ENCODE measurements at regions not wholly inside any gene's neighbourhood (a gene's known extent, or its start where the extent isn't known, plus 50 kb on each side); places are given as distances from the start of the nearest gene placed in this dataset.
"Not testable (repeated sequence)": the region's sequence is repeated elsewhere in the genome, so short reads cannot be mapped to it uniquely, and the experiment has no call there.

DNA sequence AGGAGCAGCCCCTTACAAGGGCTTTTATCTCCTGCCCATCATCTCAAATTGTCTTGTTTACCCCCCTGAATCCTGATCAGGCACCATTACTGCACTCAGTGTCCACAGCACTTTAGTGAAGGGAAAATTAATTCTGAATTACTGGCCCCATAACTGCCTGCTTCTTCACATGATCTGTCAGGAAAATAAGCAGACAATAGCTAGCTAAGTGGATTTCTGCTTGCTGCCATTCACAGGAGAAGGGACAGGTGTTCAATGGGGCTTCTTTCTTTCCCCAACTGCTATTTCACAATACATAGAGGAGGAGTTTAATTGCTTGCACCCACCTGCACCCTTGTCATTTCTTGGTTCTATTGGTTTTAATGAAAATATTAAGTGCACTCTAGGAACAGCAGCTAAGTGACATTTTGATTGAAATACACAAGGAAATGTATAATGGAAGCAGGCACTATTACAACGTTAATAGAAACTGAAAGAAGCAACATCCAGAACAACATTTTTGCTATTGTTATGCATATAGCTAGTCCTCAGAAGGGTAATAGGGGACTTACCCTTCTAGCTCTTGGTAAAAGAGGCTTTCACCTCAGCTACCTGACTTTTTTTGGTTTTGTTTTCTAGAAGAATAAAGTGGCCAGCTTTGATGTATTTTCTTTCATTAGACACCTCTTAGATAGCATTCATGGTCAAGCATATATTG lies 599.3 kb upstream of the TLE4 start:
- Histone ChIP-seq H3K27me3 (ENCODE audit: control insufficient read depth, insufficient read depth, low read length, poor library complexity, severe bottlenecking) (no peaks in the 10 kb centered on the region), H3K4me1 (ENCODE audit: control insufficient read depth, insufficient read depth, low read length) (no peaks in the 10 kb centered on the region), H3K36me3 (ENCODE audit: control insufficient read depth, insufficient read depth, low read length) (no peaks in the 10 kb centered on the region), H3K9me3 (ENCODE audit: control insufficient read depth, low read length) (no peaks in the 10 kb centered on the region), H3K4me3 (ENCODE audit: insufficient read depth, low read depth, low read length) (no peak overlapping the region), H3K27ac (ENCODE audit: insufficient read depth, low read depth, low read length, poor library complexity, severe bottlenecking) (no peak overlapping the region)
- 17 to 22% methylated on average over 1 of the region's 1 CpG for WGBS, 2 experiments

DNA sequence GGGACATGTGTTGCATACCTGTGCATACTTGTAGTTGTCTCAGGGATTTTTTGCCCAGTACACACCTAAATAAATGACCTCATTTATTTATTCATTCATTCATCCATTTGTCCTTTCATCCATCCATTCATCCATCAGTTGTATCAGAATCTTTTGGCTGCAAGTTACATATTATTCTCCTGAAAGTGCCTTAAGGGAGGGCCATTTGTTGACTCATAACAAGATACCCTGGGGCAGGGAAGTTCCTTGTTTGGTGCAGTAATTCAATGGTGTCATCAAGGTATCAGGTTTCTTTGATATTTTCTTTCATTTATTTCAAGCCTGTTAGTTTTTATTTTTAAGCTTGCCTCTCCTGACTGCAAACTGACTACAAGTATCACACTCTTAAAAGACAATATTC lies 597.9 kb upstream of the TLE4 start:
- H3K4me1 ChIP-seq (ENCODE audit: control insufficient read depth, insufficient read depth, low read length): no peaks in the 10 kb centered on the region
- H3K27ac ChIP-seq (ENCODE audit: insufficient read depth, low read depth, low read length, poor library complexity, severe bottlenecking): no peak overlapping the region
- no peaks in the 10 kb centered on the region for H3K27me3 ChIP-seq (ENCODE audit: control insufficient read depth, insufficient read depth, low read length, poor library complexity, severe bottlenecking)
- no peaks in the 10 kb centered on the region for H3K9me3 ChIP-seq (ENCODE audit: control insufficient read depth, low read length)
- H3K36me3 ChIP-seq (ENCODE audit: control insufficient read depth, insufficient read depth, low read length): no peaks in the 10 kb centered on the region
- no peak overlapping the region for H3K4me3 ChIP-seq (ENCODE audit: insufficient read depth, low read depth, low read length)

DNA sequence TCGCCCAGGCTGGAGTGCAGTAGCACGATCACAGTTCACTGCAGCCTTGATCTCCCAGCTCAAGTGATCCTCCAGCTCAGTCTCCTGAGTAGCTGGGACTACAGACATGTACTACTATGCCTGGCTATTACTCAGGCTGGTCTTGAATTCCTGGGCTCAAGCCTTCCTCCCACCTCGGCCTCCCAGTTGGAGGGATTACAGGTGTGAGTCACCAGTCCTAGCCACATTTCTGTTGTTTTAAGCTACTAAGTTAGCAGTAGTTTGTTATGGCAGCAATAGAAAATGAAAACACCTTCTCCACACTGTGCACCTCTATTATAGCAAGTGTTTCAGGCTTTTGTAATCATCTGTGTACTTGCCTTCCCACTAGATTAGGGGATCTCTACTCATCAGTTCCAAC lies 588.9 kb upstream of the TLE4 start:
- no peaks in the 10 kb centered on the region for H3K27me3 ChIP-seq (ENCODE audit: control insufficient read depth, insufficient read depth, low read length, poor library complexity, severe bottlenecking)
- H3K9me3 ChIP-seq (ENCODE audit: control insufficient read depth, low read length): no peaks in the 10 kb centered on the region
- 94 to 96% methylated on average over 3 of the region's 3 CpGs for WGBS, 2 experiments
- H3K27ac ChIP-seq (ENCODE audit: insufficient read depth, low read depth, low read length, poor library complexity, severe bottlenecking): no peak overlapping the region
- H3K4me1 ChIP-seq (ENCODE audit: control insufficient read depth, insufficient read depth, low read length): no peaks in the 10 kb centered on the region
- H3K36me3 ChIP-seq (ENCODE audit: control insufficient read depth, insufficient read depth, low read length): no peaks in the 10 kb centered on the region
- no peak overlapping the region for H3K4me3 ChIP-seq (ENCODE audit: insufficient read depth, low read depth, low read length)

DNA sequence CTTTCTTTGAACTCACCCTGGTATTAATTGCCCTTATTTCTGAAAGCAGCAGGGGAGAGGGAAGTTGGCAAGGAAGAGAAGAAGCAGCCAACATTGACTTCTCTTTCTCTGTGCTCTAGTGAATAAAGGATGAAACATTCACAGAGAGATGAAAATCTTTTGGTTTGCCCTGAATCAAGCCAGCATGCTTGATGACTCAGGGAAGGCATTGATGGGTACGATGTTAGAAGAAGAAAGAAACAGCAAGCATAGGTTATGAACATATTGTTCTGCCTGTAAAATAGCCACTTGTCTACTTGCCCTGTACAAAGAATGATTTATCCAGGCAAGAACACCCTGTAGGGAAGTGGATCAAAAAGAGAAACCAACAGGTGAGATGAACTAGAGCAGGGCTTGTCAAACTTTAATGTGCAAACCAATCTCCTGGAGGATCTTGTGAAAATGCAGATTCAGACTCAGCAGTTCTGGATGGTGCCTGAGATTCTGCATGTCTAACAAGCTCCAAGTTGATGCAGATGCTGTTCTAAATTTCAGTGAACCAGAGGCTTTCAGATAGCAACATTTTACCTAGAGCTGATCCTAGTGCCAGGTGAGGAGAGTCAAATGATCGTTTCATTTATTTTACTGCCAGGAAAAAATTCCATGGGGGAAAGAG lies 586.6 kb upstream of the TLE4 start:
- Histone ChIP-seq H3K27me3 (ENCODE audit: control insufficient read depth, insufficient read depth, low read length, poor library complexity, severe bottlenecking) (no peaks in the 10 kb centered on the region), H3K36me3 (ENCODE audit: control insufficient read depth, insufficient read depth, low read length) (no peaks in the 10 kb centered on the region), H3K4me3 (ENCODE audit: insufficient read depth, low read depth, low read length) (no peak overlapping the region), H3K9me3 (ENCODE audit: control insufficient read depth, low read length) (no peaks in the 10 kb centered on the region), H3K4me1 (ENCODE audit: control insufficient read depth, insufficient read depth, low read length) (no peaks in the 10 kb centered on the region), H3K27ac (ENCODE audit: insufficient read depth, low read depth, low read length, poor library complexity, severe bottlenecking) (no peak overlapping the region)
- WGBS, 2 experiments: 74 to 81% methylated on average over 2 of the region's 2 CpGs

DNA sequence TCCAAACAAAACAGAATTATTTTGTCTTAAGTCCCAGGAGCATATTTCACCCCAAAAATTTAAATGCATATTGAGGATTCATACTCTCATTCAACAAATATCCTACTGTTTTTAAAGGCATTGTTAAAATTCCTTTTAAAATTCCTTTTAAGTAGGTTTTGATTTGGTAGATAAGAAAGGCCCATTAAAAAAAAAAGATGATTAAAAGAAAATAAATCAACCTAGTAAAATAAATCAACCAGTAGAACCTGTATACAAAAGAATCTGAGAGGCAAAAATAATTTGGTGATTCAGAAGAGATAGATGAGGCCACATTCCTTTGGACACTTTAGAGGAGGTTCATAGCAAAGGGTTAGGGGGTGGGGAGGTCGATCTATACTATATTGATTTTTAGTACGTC lies 585.3 kb upstream of the TLE4 start:
- Histone ChIP-seq H3K27ac (ENCODE audit: insufficient read depth, low read depth, low read length, poor library complexity, severe bottlenecking) (no peak overlapping the region), H3K9me3 (ENCODE audit: control insufficient read depth, low read length) (no peaks in the 10 kb centered on the region), H3K27me3 (ENCODE audit: control insufficient read depth, insufficient read depth, low read length, poor library complexity, severe bottlenecking) (no peaks in the 10 kb centered on the region), H3K36me3 (ENCODE audit: control insufficient read depth, insufficient read depth, low read length) (no peaks in the 10 kb centered on the region), H3K4me1 (ENCODE audit: control insufficient read depth, insufficient read depth, low read length) (no peaks in the 10 kb centered on the region), H3K4me3 (ENCODE audit: insufficient read depth, low read depth, low read length) (no peak overlapping the region)
- WGBS, 2 experiments: 94 to 100% methylated on average over 1 to 2 of the region's 2 CpGs

GRCh38 chr9:78989031-78989658 lies 582.6 kb upstream of the TLE4 start:
- WGBS, 2 experiments: 96 to 98% methylated on average over 2 of the region's 2 CpGs
- Histone ChIP-seq H3K4me3 (ENCODE audit: insufficient read depth, low read depth, low read length) (no peak overlapping the region), H3K4me1 (ENCODE audit: control insufficient read depth, insufficient read depth, low read length) (no peaks in the 10 kb centered on the region)

DNA sequence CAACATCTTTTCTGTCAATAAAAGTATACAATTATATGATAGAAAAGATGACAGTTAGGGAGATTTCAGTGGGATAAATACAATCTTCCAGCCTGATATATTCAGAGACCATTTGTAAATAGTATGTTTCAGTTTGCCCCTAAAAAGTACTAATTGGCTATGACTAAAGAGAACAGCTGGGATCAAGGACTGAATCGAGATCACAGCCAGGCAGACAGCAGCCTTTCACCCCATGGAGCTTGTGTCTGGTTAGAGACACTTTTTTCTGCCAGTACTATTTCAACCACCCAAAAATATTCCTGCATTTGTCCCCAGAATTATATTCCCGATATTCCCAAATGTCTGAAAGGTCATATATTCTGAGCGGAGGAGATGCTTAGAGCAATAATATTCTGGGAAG lies 577.3 kb upstream of the TLE4 start:
- Histone ChIP-seq H3K36me3 (ENCODE audit: control insufficient read depth, insufficient read depth, low read length) (no peaks in the 10 kb centered on the region), H3K9me3 (ENCODE audit: control insufficient read depth, low read length) (no peaks in the 10 kb centered on the region), H3K27me3 (ENCODE audit: control insufficient read depth, insufficient read depth, low read length, poor library complexity, severe bottlenecking) (no peaks in the 10 kb centered on the region), H3K4me1 (ENCODE audit: control insufficient read depth, insufficient read depth, low read length) (no peaks in the 10 kb centered on the region), H3K27ac (ENCODE audit: insufficient read depth, low read depth, low read length, poor library complexity, severe bottlenecking) (no peak overlapping the region), H3K4me3 (ENCODE audit: insufficient read depth, low read depth, low read length) (no peak overlapping the region)
- WGBS, 2 experiments: 81 to 94% methylated on average over 2 to 3 of the region's 3 CpGs

More at GRCh38 chr9:78989031-78989658, 582.6 kb upstream of the TLE4 start:
- no peaks in the 10 kb centered on the region for H3K27me3 ChIP-seq (ENCODE audit: control insufficient read depth, insufficient read depth, low read length, poor library complexity, severe bottlenecking)
- no peaks in the 10 kb centered on the region for H3K36me3 ChIP-seq (ENCODE audit: control insufficient read depth, insufficient read depth, low read length)
- H3K9me3 ChIP-seq (ENCODE audit: control insufficient read depth, low read length): no peaks in the 10 kb centered on the region
- no peak overlapping the region for H3K27ac ChIP-seq (ENCODE audit: insufficient read depth, low read depth, low read length, poor library complexity, severe bottlenecking)

DNA sequence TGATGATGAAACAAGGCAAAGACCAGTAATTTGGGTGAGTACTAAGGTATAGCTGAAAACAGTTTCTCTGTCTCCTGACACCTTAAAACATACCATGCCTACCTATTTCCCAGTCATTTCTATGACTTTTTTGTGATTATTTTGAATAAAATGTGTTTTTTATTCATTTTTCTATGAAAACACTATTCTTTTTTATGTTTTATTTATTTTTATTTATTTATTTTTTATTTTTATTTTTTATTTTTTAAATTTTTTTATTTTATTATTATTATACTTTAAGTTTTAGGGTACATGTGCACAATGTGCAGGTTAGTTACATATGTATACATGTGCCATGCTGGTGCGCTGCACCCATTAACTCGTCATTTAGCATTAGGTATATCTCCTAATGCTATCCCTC lies 576.8 kb upstream of the TLE4 start:
- H3K9me3 ChIP-seq (ENCODE audit: control insufficient read depth, low read length); H3K36me3 ChIP-seq (ENCODE audit: control insufficient read depth, insufficient read depth, low read length); H3K4me3 ChIP-seq (ENCODE audit: insufficient read depth, low read depth, low read length); H3K4me1 ChIP-seq (ENCODE audit: control insufficient read depth, insufficient read depth, low read length); H3K27me3 ChIP-seq (ENCODE audit: control insufficient read depth, insufficient read depth, low read length, poor library complexity, severe bottlenecking); H3K27ac ChIP-seq (ENCODE audit: insufficient read depth, low read depth, low read length, poor library complexity, severe bottlenecking): not testable (repeated sequence)
- WGBS, 2 experiments: 92 to 94% methylated on average over 2 of the region's 2 CpGs

GRCh38 chr9:78997296-78997695 lies 574.5 kb upstream of the TLE4 start:
- Histone ChIP-seq H3K36me3 (ENCODE audit: control insufficient read depth, insufficient read depth, low read length) (no peaks in the 10 kb centered on the region), H3K27me3 (ENCODE audit: control insufficient read depth, insufficient read depth, low read length, poor library complexity, severe bottlenecking) (no peaks in the 10 kb centered on the region), H3K4me1 (ENCODE audit: control insufficient read depth, insufficient read depth, low read length) (no peaks in the 10 kb centered on the region), H3K4me3 (ENCODE audit: insufficient read depth, low read depth, low read length) (no peak overlapping the region), H3K27ac (ENCODE audit: insufficient read depth, low read depth, low read length, poor library complexity, severe bottlenecking) (no peak overlapping the region), H3K9me3 (ENCODE audit: control insufficient read depth, low read length) (no peaks in the 10 kb centered on the region)

DNA sequence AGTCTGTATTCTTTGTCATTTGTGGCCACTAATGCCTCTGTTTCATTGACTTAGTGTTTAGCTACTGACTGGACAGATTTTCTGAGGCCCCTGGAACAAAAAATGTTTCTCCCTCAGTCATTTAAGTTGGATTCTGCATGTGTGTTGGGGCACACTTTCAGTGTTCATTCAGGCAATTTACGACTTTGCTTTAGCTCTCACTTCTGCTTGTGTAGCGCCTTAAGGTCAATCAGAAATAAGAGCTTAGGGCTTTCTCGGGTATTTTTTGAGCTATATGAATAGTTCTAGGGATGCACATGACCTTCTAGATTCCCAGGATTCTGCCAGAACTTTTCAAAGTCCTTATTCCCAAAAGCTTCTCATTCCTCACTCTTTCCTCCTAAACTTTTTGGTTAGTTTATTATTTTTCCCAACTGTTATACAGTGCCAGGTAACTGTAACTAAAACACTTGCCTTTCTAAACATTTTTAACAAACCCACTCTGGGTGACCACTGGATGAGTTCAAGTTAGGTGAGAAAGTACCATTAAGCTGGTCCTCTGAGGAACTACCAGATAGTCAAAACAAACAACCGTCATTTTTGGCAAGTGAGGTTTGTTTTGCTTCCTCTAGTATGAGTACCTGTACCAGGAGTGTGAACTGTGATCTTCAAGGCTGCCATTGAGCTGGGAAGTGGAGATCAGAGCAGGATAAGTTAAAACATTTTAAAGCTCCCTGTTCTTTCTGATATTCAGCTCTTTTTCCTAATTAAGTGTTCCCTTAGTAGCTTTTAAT lies 571.3 kb upstream of the TLE4 start:
- H3K27ac ChIP-seq (ENCODE audit: insufficient read depth, low read depth, low read length, poor library complexity, severe bottlenecking): no peak overlapping the region
- WGBS, 2 experiments: 88 to 95% methylated on average over 4 of the region's 4 CpGs
- no peaks in the 10 kb centered on the region for H3K4me1 ChIP-seq (ENCODE audit: control insufficient read depth, insufficient read depth, low read length)
- H3K36me3 ChIP-seq (ENCODE audit: control insufficient read depth, insufficient read depth, low read length): no peaks in the 10 kb centered on the region
- no peaks in the 10 kb centered on the region for H3K9me3 ChIP-seq (ENCODE audit: control insufficient read depth, low read length)
- no peak overlapping the region for H3K4me3 ChIP-seq (ENCODE audit: insufficient read depth, low read depth, low read length)
- H3K27me3 ChIP-seq (ENCODE audit: control insufficient read depth, insufficient read depth, low read length, poor library complexity, severe bottlenecking): no peaks in the 10 kb centered on the region
